ENCODE measurements at regions not wholly inside any gene's neighbourhood (a gene's known extent, or its start where the extent isn't known, plus 50 kb on each side); places are given as distances from the start of the nearest gene placed in this dataset.

GRCh38 chr9:116008278-116008677 is 145.3 kb upstream of the PAPPA start:
- no peak for DNase-seq

GRCh38 chr9:116009420-116009819 is 144.2 kb upstream of the PAPPA start:
- no peak for DNase-seq

DNA sequence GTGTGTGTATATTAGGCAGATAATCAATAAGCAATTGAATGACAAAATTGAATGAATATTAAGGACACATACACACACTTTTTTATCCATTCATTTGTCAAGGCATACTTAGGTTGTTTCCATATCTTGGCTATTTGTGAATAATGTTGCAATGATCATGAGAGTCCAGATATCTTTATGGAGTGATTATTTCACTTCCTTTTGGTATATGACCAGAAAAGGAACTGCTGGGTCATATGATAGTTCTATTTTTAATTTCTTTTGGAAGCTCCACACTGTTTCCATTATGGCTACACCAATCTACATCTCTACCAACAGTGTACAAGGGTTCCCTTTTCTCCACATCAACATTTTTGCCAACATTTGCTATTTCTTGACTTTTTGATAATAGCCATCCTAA is 137.7 kb upstream of the PAPPA start:
- no peak for DNase-seq

GRCh38 chr9:116020146-116020545 is 133.4 kb upstream of the PAPPA start:
- DNase-seq: no peak

DNA sequence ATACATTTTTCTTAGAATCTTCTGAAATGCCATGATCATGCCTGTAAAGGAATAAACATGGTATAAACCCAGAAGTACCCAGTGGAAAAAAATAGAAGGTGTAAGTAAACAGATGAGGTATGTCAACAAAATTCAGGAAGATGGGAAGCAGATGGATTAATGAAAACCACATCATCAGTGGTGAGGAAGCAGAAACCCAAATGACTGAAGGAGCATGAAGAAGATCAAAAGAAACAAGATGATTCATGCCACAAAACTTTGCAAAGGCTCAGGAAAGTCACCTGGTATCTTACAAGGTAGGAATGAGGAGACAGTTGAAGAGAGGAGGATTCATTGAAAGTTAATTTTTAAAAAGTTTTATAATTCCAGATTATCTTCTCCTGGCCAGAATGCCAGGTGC is 132.8 kb upstream of the PAPPA start:
- no peak for DNase-seq

DNA sequence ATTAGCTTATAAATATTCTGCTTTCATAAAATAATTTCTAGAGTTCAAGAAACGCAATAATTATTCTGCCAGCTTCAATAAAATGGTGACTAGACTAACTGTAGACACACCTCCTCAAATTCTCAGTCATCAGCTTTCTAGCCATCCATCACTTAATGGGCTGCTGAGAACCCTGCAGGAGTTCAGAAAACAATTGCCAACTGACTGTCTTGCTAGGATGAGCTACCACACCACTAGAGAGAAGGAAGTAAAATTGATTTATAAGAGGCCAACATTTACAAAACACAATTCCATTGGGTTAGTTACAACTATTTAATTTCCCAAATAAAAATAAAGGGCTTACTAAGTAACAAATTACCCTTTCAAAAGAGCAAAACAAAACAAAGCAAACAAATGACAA is 126.5 kb upstream of the PAPPA start:
- DNase-seq: no peak

- no peak for DNase-seq
Measured at GRCh38 chr9:116027511-116027910, 126.1 kb upstream of the PAPPA start.

DNA sequence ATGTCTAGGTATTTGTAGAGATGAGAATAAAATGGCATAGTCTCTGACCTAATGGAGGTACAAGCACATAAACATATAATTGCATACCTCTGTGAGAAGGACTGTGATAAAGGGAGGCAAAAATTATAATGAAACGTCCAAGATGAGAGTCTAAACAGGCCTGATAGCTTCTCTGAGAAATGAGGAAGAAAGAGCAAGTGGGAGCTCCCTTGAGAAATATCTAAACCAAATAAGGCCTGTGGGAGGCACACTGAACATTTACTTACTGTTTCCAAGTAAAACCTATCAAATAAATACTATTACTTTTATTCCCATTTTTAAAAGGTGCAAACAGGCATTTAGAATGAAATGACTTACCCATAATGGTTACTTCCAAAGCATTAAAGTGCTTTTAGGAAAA is 125.6 kb upstream of the PAPPA start:
- DNase-seq: no peak

- no peak for DNase-seq
Measured at GRCh38 chr9:116030517-116030916, 123.1 kb upstream of the PAPPA start.

DNA sequence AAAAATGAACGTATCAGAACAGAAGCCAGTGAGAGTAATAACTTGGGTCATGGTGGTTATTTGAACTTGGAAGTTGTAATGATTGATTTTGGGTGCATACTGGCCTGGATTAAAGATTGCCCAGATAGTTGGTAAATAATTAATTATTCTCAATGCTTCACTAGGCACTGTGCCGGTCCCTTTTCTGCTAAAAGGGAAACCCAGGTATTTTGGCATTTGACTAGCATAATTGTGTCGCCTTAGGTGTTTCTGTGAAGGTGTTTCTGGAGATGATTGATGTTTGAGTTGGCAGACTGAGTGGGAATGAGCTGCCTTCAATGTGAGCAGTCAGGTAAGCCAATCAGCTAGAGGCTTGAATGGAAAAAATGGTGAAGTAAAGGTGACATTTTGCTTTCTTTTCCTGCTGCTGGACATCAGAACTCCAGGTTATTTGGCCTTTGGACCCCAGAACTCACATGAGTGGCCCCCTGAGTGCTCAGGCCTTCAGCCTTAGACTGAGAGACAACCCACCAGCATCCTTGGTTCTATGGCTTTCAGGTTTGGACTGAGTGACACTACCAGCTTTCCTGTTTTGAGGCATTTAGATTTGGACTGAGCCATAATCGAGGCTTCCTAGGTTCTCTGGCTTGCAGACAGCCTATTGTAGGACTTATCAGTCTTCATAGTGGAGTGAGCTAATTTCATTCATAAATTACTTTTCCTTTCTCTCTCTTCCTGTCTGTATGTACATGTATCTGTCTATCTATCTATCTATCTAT is 120.7 kb upstream of the PAPPA start:
- DNase-seq: no peak

GRCh38 chr9:116039312-116039711 is 114.3 kb upstream of the PAPPA start:
- no peak for DNase-seq

GRCh38 chr9:116039893-116040292 is 113.7 kb upstream of the PAPPA start:
- no peak for DNase-seq

DNA sequence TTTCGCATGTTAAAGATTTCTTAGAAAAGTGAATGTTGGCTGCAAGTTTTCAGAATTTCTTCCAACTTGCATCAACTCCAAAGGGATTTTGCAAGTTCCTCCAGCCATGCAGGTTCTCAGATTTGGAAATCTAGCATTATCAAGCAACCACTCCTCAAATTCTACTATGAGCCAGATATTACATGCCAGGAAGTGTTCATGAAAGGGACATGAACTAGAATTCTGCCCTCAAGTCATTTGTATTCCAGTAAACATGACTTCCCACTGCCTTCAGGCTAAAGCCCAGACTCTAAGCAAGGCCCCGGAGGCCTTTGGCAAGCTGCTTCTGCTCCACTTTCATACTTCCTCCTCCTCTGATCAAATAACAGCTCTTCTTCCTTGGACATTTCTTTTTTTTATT is 111.3 kb upstream of the PAPPA start:
- no peak for DNase-seq

GRCh38 chr9:116045083-116045482 is 108.5 kb upstream of the PAPPA start:
- no peak for DNase-seq

GRCh38 chr9:116048081-116048480 is 105.5 kb upstream of the PAPPA start:
- DNase-seq: no peak

DNA sequence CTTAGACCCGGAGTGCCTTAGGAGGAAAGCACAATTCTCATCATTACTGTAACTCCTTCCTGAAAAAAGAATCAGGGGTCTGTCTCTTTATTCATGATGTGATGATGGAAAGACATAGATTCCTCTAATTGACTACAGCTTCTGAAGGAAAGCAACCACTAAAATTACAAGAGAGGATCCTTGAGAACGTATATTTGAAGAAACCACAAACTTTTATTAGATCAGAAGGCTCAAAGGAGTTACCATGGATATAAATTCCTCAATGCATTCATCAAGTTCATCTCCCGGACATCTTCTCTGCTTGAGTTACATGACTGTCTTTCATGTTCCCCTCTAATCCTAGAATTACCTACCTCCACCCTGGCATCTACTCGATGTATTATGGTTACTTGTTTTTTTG is 104.1 kb upstream of the PAPPA start:
- no peak for DNase-seq

GRCh38 chr9:116051528-116051927 is 102.1 kb upstream of the PAPPA start:
- DNase-seq: no peak

DNA sequence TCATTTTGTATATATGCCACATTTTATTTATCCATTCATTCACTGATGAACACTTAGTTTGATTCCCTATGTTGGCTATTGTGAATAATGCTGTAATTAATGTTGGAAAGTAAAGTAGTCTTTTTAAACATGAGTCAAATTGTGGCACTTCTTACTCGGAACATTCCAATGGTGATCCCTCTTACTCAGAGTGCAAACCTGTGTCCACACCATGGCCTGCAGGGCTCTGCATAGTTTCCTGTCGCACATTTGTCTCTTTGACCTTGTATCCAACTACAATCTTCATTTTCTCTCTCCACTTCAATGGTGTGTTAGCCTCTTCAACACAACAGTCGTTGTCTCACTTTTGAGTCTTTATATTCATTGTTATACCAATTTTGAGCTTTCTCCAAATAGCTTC is 98.1 kb upstream of the PAPPA start:
- DNase-seq: no peak

DNA sequence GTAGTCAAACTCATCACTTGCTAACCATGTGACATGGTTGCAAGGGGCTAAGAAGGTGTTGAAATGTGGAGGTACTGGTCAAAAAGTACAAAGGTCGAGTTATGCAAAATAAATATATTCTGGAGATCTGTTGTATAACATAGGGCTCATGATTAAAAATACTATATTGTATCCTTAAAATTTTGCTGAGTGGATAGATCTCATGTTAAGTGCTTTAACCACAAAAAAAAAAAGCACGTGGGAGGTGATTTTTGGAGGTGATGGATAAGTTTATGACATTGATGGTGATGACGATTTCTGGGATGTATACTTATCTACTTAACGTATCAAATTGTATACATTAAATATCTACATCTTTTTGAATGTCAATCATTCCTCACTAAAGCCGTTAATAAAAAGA is 96.2 kb upstream of the PAPPA start:
- no peak for DNase-seq

- no peak for DNase-seq
Measured at GRCh38 chr9:116058421-116058820, 95.2 kb upstream of the PAPPA start.

DNA sequence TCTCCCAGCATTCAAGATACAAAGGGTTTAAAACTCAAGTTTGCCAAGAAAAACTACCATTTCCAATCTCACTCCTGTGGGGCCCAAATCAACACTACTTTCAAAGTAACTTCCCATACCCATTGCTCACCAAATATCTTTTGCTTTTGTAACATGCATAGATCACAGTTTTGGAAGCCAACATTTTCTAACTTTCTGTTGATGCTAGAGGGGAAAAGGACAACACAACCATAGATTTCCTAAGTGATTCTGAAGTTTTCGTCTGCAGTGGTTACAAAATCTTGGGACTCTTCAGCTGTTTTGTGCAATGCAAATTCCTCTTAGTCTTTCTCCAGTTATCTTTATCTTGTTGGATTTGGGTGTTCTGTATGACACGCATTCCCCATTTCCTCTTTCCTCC is 94.1 kb upstream of the PAPPA start:
- no peak for DNase-seq

- no peak for DNase-seq
Measured at GRCh38 chr9:116060631-116061030, 93.0 kb upstream of the PAPPA start.

DNA sequence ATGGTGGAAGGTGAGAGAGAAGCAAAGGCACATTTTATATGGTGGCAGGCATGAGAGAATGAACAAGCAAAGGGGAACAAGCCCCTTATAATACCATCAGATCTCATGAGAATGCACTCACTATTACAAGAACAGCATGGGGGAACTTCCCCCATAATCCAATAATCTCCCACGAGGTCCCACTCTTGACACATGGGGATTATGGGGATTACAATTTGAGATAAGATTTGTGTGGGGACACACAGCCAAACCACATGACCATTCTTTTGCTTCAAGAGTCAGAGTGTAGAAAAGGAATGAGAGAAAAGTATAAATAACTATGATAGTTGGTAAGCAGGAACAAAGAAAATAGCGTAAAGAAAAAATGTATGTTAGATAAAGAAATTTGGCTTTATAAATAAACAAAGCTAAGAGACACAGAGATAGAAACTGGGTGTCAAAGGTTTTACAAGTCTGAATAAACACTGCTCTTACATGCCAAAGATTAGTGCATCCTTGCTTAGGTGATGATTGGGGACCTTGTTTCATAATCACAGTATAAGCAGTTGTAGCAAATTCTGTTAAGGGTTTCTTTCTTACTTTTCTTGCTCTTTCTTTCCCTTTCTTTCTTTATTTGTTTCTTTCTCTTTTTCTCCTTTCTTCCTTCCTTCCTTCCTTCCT is 91.9 kb upstream of the PAPPA start:
- no peak for DNase-seq

DNA sequence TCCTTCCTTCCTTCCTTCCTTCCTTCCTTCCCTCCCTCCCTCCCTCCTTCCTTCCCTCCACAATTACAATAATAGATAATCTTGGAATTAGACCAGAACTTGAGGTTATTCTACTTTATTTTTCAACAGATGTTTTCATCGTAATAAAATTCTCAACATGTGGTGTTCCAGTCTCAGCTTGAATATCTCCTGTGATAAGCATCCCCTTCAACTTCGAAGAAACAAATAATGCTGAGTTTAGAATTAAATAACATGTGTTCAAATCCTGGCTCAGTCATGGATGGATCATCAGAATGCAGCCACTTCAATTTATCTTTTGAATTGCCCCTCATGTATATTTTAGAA is 91.4 kb upstream of the PAPPA start:
- DNase-seq: no peak

GRCh38 chr9:116064970-116065369 is 88.6 kb upstream of the PAPPA start:
- DNase-seq: no peak

Data from activated naive CD4-positive, alpha-beta T cell treated with anti-CD3 and anti-CD28 coated beads, Interleukin-2, amount 50 U/mL, for 16 hours (primary cell).